ENCODE measurements at regions not wholly inside any gene's neighbourhood (a gene's known extent, or its start where the extent isn't known, plus 50 kb on each side); places are given as distances from the start of the nearest gene placed in this dataset.

- TF ChIP-seq CTCF (IDR thresholded peaks at IDR 0.05; ENCODE audit: extremely low read depth, insufficient read depth, missing control alignments), result no peak
- no peak for DNase-seq (ENCODE audit: low spot score)
- in situ Hi-C loops (cut with MboI; ENCODE audit: low pct_unique_long_range_greater_than_20kb, low sequenced_read_pairs, unreplicated experiment), result no loop called here
Observed at GRCh38 chr6:169984181-169985120, 233.0 kb downstream of the ERMARD start.

- no peak for DNase-seq (ENCODE audit: low spot score)
- TF ChIP-seq CTCF (IDR thresholded peaks at IDR 0.05; ENCODE audit: extremely low read depth, insufficient read depth, missing control alignments), result no peak
- in situ Hi-C loops (cut with MboI; ENCODE audit: low pct_unique_long_range_greater_than_20kb, low sequenced_read_pairs, unreplicated experiment), result no loop called here
Observed at GRCh38 chr6:169983651-169984050, 232.2 kb downstream of the ERMARD start.

- TF ChIP-seq CTCF (IDR thresholded peaks at IDR 0.05; ENCODE audit: extremely low read depth, insufficient read depth, missing control alignments), result no peak
- in situ Hi-C loops (cut with MboI; ENCODE audit: low pct_unique_long_range_greater_than_20kb, low sequenced_read_pairs, unreplicated experiment), result no loop called here
- DNase-seq (ENCODE audit: low spot score), result no peak
Observed at GRCh38 chr6:169982461-169983386, 231.3 kb downstream of the ERMARD start.

- DNase-seq (ENCODE audit: low spot score), result no peak
- in situ Hi-C loops (cut with MboI; ENCODE audit: low pct_unique_long_range_greater_than_20kb, low sequenced_read_pairs, unreplicated experiment), result no loop called here
- TF ChIP-seq CTCF (IDR thresholded peaks at IDR 0.05; ENCODE audit: extremely low read depth, insufficient read depth, missing control alignments), result no peak
Observed at GRCh38 chr6:169981969-169982368, 230.5 kb downstream of the ERMARD start.

GRCh38 chr6:169981568-169981967 lies 230.1 kb downstream of the ERMARD start:
- TF ChIP-seq CTCF (IDR thresholded peaks at IDR 0.05; ENCODE audit: extremely low read depth, insufficient read depth, missing control alignments), result no peak
- in situ Hi-C loops (cut with MboI; ENCODE audit: low pct_unique_long_range_greater_than_20kb, low sequenced_read_pairs, unreplicated experiment), result no loop called here

GRCh38 chr6:169980826-169981450 lies 229.5 kb downstream of the ERMARD start:
- TF ChIP-seq CTCF (IDR thresholded peaks at IDR 0.05; ENCODE audit: extremely low read depth, insufficient read depth, missing control alignments), result no peak
- in situ Hi-C loops (cut with MboI; ENCODE audit: low pct_unique_long_range_greater_than_20kb, low sequenced_read_pairs, unreplicated experiment), result no loop called here
- DNase-seq (ENCODE audit: low spot score), result no peak

More at GRCh38 chr6:169981568-169981967, 230.1 kb downstream of the ERMARD start:
- no peak for DNase-seq (ENCODE audit: low spot score)

All from GM13977 (cell line).